ENCODE measurements at regions not wholly inside any gene's neighbourhood (a gene's known extent, or its start where the extent isn't known, plus 50 kb on each side); places are given as distances from the start of the nearest gene placed in this dataset.

DNA sequence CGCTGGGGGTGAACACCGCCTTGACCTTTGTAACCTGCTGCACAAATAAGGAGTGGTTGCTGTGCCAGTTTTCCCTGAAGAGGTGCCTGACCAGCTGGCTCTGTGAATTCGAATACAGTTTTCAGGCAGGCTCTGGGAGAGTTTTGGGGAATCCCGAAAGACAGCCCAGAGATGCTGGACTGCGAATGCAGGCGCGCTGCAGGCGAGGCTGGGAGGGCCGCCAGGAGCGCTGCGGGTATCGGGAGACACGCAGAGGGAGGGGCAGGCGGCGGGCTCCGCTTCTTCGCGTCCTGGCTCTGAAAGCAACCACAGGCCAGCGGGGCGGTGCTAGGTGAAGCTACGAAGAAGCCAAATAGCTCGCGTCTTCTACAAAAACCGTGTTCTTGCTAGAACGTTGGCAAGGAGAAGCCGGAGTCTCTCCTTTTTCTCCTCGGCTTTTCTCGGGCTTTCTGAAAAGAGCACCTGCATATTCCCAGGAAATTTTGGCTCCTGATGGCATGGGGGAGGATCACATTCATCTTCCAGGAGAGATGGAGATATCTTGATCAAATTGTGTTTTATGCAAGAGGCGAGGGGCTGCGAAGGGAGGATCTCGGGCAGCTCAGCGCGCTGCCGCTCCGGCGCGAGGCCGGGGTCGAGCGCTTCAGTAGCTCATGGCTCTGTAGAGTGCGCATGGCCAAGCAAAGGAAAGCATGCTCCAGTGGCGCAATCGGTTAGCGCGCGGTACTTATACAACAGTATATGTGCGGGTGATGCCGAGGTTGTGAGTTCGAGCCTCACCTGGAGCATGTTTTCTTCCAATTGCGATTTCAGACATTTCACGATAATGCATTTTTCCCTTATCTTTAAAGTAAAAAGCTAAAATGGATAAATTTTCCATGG lies 158.1 kb upstream of the ZNF184 start:
- TF ChIP-seq, protein P1, sequence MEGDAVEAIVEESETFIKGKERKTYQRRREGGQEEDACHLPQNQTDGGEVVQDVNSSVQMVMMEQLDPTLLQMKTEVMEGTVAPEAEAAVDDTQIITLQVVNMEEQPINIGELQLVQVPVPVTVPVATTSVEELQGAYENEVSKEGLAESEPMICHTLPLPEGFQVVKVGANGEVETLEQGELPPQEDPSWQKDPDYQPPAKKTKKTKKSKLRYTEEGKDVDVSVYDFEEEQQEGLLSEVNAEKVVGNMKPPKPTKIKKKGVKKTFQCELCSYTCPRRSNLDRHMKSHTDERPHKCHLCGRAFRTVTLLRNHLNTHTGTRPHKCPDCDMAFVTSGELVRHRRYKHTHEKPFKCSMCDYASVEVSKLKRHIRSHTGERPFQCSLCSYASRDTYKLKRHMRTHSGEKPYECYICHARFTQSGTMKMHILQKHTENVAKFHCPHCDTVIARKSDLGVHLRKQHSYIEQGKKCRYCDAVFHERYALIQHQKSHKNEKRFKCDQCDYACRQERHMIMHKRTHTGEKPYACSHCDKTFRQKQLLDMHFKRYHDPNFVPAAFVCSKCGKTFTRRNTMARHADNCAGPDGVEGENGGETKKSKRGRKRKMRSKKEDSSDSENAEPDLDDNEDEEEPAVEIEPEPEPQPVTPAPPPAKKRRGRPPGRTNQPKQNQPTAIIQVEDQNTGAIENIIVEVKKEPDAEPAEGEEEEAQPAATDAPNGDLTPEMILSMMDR (IDR thresholded peaks at IDR 0.05; ENCODE audit: low read depth, low read length, missing input control) = no peak
- TF ChIP-seq, protein P2, sequence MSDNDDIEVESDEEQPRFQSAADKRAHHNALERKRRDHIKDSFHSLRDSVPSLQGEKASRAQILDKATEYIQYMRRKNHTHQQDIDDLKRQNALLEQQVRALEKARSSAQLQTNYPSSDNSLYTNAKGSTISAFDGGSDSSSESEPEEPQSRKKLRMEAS (IDR thresholded peaks at IDR 0.05) = no peak
- TF ChIP-seq NR2F2 (IDR thresholded peaks at IDR 0.05) (no peak), SP1 (IDR thresholded peaks at IDR 0.05) (no peak), EGR1 (IDR thresholded peaks at IDR 0.05; ENCODE audit: low read depth in 2 of 2) (no peak)
- TF ChIP-seq, protein P3, sequence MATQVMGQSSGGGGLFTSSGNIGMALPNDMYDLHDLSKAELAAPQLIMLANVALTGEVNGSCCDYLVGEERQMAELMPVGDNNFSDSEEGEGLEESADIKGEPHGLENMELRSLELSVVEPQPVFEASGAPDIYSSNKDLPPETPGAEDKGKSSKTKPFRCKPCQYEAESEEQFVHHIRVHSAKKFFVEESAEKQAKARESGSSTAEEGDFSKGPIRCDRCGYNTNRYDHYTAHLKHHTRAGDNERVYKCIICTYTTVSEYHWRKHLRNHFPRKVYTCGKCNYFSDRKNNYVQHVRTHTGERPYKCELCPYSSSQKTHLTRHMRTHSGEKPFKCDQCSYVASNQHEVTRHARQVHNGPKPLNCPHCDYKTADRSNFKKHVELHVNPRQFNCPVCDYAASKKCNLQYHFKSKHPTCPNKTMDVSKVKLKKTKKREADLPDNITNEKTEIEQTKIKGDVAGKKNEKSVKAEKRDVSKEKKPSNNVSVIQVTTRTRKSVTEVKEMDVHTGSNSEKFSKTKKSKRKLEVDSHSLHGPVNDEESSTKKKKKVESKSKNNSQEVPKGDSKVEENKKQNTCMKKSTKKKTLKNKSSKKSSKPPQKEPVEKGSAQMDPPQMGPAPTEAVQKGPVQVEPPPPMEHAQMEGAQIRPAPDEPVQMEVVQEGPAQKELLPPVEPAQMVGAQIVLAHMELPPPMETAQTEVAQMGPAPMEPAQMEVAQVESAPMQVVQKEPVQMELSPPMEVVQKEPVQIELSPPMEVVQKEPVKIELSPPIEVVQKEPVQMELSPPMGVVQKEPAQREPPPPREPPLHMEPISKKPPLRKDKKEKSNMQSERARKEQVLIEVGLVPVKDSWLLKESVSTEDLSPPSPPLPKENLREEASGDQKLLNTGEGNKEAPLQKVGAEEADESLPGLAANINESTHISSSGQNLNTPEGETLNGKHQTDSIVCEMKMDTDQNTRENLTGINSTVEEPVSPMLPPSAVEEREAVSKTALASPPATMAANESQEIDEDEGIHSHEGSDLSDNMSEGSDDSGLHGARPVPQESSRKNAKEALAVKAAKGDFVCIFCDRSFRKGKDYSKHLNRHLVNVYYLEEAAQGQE (IDR thresholded peaks at IDR 0.05) = no peak
